Endothelial cell of umbilical vein (primary cell): ENCODE measurements at regions not wholly inside any gene's neighbourhood (a gene's known extent, or its start where the extent isn't known, plus 50 kb on each side); places are given as distances from the start of the nearest gene placed in this dataset.

Source experiments
- BruUV-seq: library from RNA; stranded (reverse); fragments of 400-500 nt; replicated peaks from 2 replicates; lab custom pipeline; 2021; lab: Mats Ljungman, UMichigan
- CTCF ChIA-PET: fragments of 300-600, 350-600 bp; sonication (Branson Sonifier 250); formaldehyde crosslinking; loops from one replicate; lab custom pipeline; 2021; ENCODE audit warnings: antibody characterized with exemption, inconsistent platforms; lab: Charles Lee
- POLR2A ChIA-PET: fragments of 300-600, 350-600 bp; sonication (Branson Sonifier 250); formaldehyde crosslinking; loops from one replicate; lab custom pipeline; 2021; ENCODE audit warnings: antibody characterized with exemption, inconsistent platforms; lab: Charles Lee
- DNase-seq: peaks from one replicate; pipeline ENCODE4 v3.0.0-alpha.2; 2011; ENCODE audit warnings: low read depth, low spot score
- FAIRE-seq: peaks from 2 replicates; lab custom pipeline; 2011; peaks lifted over from hg19 to GRCh38; lab: Jason Lieb, UNC
- H2AFZ ChIP-seq: 2 replicates; pipeline ENCODE4 v1.6.0; 2012; ENCODE audit warnings: low read depth, low read length, control low read depth, inconsistent platforms
- H3K27ac ChIP-seq: 2 replicates; pipeline ENCODE4 v1.5.1; 2011; ENCODE audit warnings: low read depth, mild to moderate bottlenecking, control low read depth, low read length, moderate library complexity; ENCODE audit not compliant: insufficient read depth
- H3K27me3 ChIP-seq, 2 experiments: 2 replicates each; pipeline versions ENCODE4 v1.6.0 to v1.6.1; 2011; ENCODE audit warnings: low read length in 2 of 2, mixed read lengths in 1 of 2; ENCODE audit not compliant: control insufficient read depth in 2 of 2, insufficient read depth in 2 of 2
- H3K36me3 ChIP-seq, 2 experiments: 2 replicates in 1 of 2; 3 replicates in 1 of 2; pipeline ENCODE4 v1.5.1; 2011; ENCODE audit warnings: low read length in 2 of 2, mild to moderate bottlenecking in 1 of 2, moderate library complexity in 1 of 2; ENCODE audit not compliant: control insufficient read depth in 2 of 2, insufficient read depth in 2 of 2; ENCODE audit errors: extremely low read depth in 1 of 2
- H3K4me1 ChIP-seq: 3 replicates; pipeline ENCODE4 v1.5.1; 2011; ENCODE audit warnings: mild to moderate bottlenecking, low read length; ENCODE audit not compliant: control insufficient read depth, insufficient read depth; ENCODE audit errors: extremely low read depth
- H3K4me2 ChIP-seq: 2 replicates; pipeline ENCODE4 v1.6.1; 2011; ENCODE audit warnings: low read length, control low read depth, mixed read lengths; ENCODE audit not compliant: insufficient read depth
- H3K4me3 ChIP-seq, 3 experiments: fragments of 200-600 bp in 1 of 3; sonication (generic), shearing (Covaris generic) in 1 of 3; replicated peaks in 1 of 3; 2 replicates each; pipeline ENCODE4 v1.5.1; 2011 to 2016; ENCODE audit warnings: control low read depth in 3 of 3, low read length in 3 of 3, mild to moderate bottlenecking in 2 of 3, inconsistent platforms in 1 of 3, low read depth in 1 of 3, moderate library complexity in 1 of 3; ENCODE audit not compliant: insufficient read depth in 1 of 3
- H3K79me2 ChIP-seq: 2 replicates; pipeline ENCODE4 v1.6.0; 2012; ENCODE audit warnings: low read length, inconsistent platforms; ENCODE audit not compliant: control insufficient read depth, insufficient read depth
- H3K9ac ChIP-seq: replicated peaks from 2 replicates; pipeline ENCODE3; 2011; ENCODE audit warnings: low read length, control low read depth; ENCODE audit not compliant: insufficient read depth; ENCODE audit errors: extremely low read depth
- H3K9me1 ChIP-seq: replicated peaks from 3 replicates; pipeline ENCODE4 v1.6.0; 2011; ENCODE audit warnings: mild to moderate bottlenecking, low read length; ENCODE audit not compliant: control insufficient read depth, insufficient read depth; ENCODE audit errors: extremely low read depth
- H3K9me3 ChIP-seq: replicated peaks from 2 replicates; pipeline ENCODE4 v1.5.1; 2012; ENCODE audit warnings: low read length, inconsistent platforms; ENCODE audit not compliant: control insufficient read depth, insufficient read depth
- H4K20me1 ChIP-seq: replicated peaks from 2 replicates; pipeline ENCODE3; 2011; ENCODE audit warnings: mild to moderate bottlenecking, low read length; ENCODE audit not compliant: control insufficient read depth, insufficient read depth; ENCODE audit errors: extremely low read depth
- EZH2 ChIP-seq: IDR thresholded peaks from 2 replicates; pipeline ENCODE4 v1.6.1; 2012; ENCODE audit warnings: borderline replicate concordance, low read depth, mild to moderate bottlenecking, moderate library complexity, low read length, inconsistent platforms; ENCODE audit not compliant: severe bottlenecking
- FOS ChIP-seq: IDR thresholded peaks from 2 replicates; pipeline ENCODE4 v1.6.1; 2011; ENCODE audit warnings: mild to moderate bottlenecking, low read length, moderate library complexity, borderline replicate concordance; ENCODE audit not compliant: insufficient read depth
- GATA2 ChIP-seq: IDR thresholded peaks from 2 replicates; pipeline ENCODE4 v1.7.0; 2011; ENCODE audit warnings: low read depth, mild to moderate bottlenecking, moderate library complexity, mixed read lengths, low read length; ENCODE audit not compliant: insufficient read length, insufficient read depth
- JUN ChIP-seq: IDR thresholded peaks from 2 replicates; pipeline ENCODE4 v1.6.1; 2011; ENCODE audit warnings: borderline replicate concordance, low read depth; ENCODE audit not compliant: insufficient read length, insufficient read depth
- MYC ChIP-seq: IDR thresholded peaks from one replicate; pipeline ENCODE4 v1.6.1; 2011; ENCODE audit warnings: mild to moderate bottlenecking, low read depth, low read length
- POLR2A ChIP-seq: IDR thresholded peaks from 2 replicates; pipeline ENCODE4 v1.6.1; 2012; ENCODE audit warnings: low read depth, mild to moderate bottlenecking, control low read depth, low read length
- POLR2AphosphoS5 ChIP-seq: IDR thresholded peaks from 2 replicates; pipeline ENCODE4 v1.6.1; 2012; ENCODE audit warnings: low read depth, mild to moderate bottlenecking, control low read depth, low read length, moderate library complexity; ENCODE audit not compliant: insufficient read depth
- dilution Hi-C: fragments of 300-500 bp; cut with MboI; formaldehyde crosslinking; loops from one replicate; pipeline ENCODE4 v1.15.0; 2019; ENCODE audit warnings: low sequenced_read_pairs; ENCODE audit not compliant: extremely low pct_ligation_motif_present
- intact Hi-C: fragments of 100-400 bp; cut with micrococcal nuclease; formaldehyde crosslinking; loops from one replicate; pipeline ENCODE4 v1.10.0; 2022
- TF ChIP-seq, protein P1 (sequence below), 2 donors: IDR thresholded peaks; 1 replicate in 1 of 2; 2 replicates in 1 of 2; pipeline ENCODE4 v1.5.1; 2011; ENCODE audit warnings: low read length in 2 of 2, mild to moderate bottlenecking in 2 of 2, moderate library complexity in 2 of 2, control low read depth in 1 of 2, inconsistent platforms in 1 of 2, low read depth in 1 of 2; ENCODE audit not compliant: insufficient read depth in 1 of 2; ENCODE audit errors: extremely low read depth in 1 of 2
- TF ChIP-seq, protein P2 (sequence below): IDR thresholded peaks from 2 replicates; pipeline ENCODE4 v1.6.1; 2011; ENCODE audit not compliant: insufficient read depth, insufficient read length

DNA sequence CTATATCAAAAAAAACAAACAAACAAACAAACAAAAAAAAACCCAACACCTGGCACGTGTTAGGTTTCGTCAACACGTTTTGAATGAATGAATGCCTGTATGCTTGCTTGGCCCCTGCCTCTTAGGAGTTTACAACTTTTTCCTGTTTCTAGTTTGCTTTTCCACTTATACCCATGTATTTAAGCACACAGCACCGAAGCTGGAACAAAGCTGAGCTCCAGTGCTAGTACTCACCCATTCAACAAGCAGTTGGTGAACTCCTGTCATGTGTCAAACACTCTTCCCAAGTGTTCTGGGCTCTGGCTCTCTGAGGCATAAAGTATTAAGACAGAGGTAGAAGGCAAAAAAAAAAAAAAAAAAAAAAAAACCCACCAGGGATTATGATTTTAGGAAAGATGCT is 599.3 kb downstream of the BUD13 start:
- Histone ChIP-seq H3K4me2 (no peak overlapping the region), H3K4me3 (no peak overlapping the region), H3K9me1 (no peaks in the 10 kb centered on the region), H2AFZ (no peak overlapping the region), H3K27me3 (no peaks in the 10 kb centered on the region), H3K27ac (no peak overlapping the region), H3K9ac (no peak overlapping the region), H3K36me3 (no peaks in the 10 kb centered on the region), H4K20me1 (no peaks in the 10 kb centered on the region), H3K79me2 (no peaks in the 10 kb centered on the region), H3K9me3 (no peaks in the 10 kb centered on the region), H3K4me1 (no peaks in the 10 kb centered on the region)
- DNase-seq = no peak
- CTCF ChIA-PET = no interaction called here
- POLR2A ChIA-PET = no interaction called here
- intact Hi-C loops = no loop called here
- TF ChIP-seq, protein P1, sequence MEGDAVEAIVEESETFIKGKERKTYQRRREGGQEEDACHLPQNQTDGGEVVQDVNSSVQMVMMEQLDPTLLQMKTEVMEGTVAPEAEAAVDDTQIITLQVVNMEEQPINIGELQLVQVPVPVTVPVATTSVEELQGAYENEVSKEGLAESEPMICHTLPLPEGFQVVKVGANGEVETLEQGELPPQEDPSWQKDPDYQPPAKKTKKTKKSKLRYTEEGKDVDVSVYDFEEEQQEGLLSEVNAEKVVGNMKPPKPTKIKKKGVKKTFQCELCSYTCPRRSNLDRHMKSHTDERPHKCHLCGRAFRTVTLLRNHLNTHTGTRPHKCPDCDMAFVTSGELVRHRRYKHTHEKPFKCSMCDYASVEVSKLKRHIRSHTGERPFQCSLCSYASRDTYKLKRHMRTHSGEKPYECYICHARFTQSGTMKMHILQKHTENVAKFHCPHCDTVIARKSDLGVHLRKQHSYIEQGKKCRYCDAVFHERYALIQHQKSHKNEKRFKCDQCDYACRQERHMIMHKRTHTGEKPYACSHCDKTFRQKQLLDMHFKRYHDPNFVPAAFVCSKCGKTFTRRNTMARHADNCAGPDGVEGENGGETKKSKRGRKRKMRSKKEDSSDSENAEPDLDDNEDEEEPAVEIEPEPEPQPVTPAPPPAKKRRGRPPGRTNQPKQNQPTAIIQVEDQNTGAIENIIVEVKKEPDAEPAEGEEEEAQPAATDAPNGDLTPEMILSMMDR (IDR thresholded peaks at IDR 0.05; ENCODE audit: extremely low read depth in 1 of 2, insufficient read depth in 1 of 2, low read depth in 1 of 2, low read length in 2 of 2) = no peak
- TF ChIP-seq POLR2A (no peak), MYC (no peak), POLR2AphosphoS5 (no peak), GATA2 (no peak), JUN (no peak), EZH2 (no peak), FOS (no peak)
- TF ChIP-seq, protein P2, sequence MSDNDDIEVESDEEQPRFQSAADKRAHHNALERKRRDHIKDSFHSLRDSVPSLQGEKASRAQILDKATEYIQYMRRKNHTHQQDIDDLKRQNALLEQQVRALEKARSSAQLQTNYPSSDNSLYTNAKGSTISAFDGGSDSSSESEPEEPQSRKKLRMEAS = no peak
- dilution Hi-C loops = no loop called here
- BruUV-seq = no TSS peak
- FAIRE-seq = no peak
